Sigmoid colon (tissue), 6 donors: ENCODE measurements at regions not wholly inside any gene's neighbourhood (a gene's known extent, or its start where the extent isn't known, plus 50 kb on each side); places are given as distances from the start of the nearest gene placed in this dataset.

Source experiments
- DNase-seq: peaks from one replicate; pipeline ENCODE4 v3.0.0-alpha.2; 2019
- H3K27ac ChIP-seq, 4 donors: fragments of 200-600 bp; sonication (generic); one replicate each; pipeline ENCODE4 v1.5.1; 2016 to 2019; ENCODE audit warnings: mild to moderate bottlenecking in 1 of 4
- H3K27me3 ChIP-seq, 3 donors: fragments of 200-600 bp; sonication (generic); one replicate each; pipeline ENCODE4 v1.5.1; 2019; ENCODE audit warnings: mild to moderate bottlenecking in 1 of 3
- H3K36me3 ChIP-seq, 4 donors: fragments of 200-600 bp; sonication (generic); one replicate each; pipeline ENCODE4 v1.5.1; 2016 to 2019
- H3K4me1 ChIP-seq, 4 donors: fragments of 200-600 bp; sonication (generic); one replicate each; pipeline ENCODE4 v1.5.1; 2017 to 2019
- H3K4me3 ChIP-seq, 4 donors: fragments of 200-600 bp; sonication (generic); one replicate each; pipeline ENCODE4 v1.5.1; 2017 to 2019; ENCODE audit warnings: mild to moderate bottlenecking in 2 of 4, moderate library complexity in 1 of 4
- H3K9me3 ChIP-seq, 4 donors: fragments of 200-600 bp in 3 of 4; sonication (generic) in 3 of 4; one replicate each; pipeline versions ENCODE4 v1.5.1 to v1.6.1; 2013 to 2019
- EP300 ChIP-seq, 4 donors: sonication (generic); formaldehyde crosslinking; IDR thresholded peaks; one replicate each; pipeline ENCODE4 v1.6.1; 2017; ENCODE audit warnings: antibody characterized with exemption in 4 of 4
- POLR2A ChIP-seq, 2 donors: fragments of 450-650 bp; IDR thresholded peaks; one replicate each; pipeline ENCODE4 v1.6.1; 2016; ENCODE audit warnings: antibody characterized with exemption in 2 of 2, mild to moderate bottlenecking in 2 of 2, moderate library complexity in 2 of 2
- POLR2AphosphoS5 ChIP-seq, 4 donors: sonication (generic); formaldehyde crosslinking; IDR thresholded peaks; one replicate each; pipeline ENCODE4 v1.6.1; 2017; ENCODE audit warnings: antibody characterized with exemption in 4 of 4
- WGBS, 2 donors: extraction: QIAGEN DNeasy Blood & Tissue Kit; methylation state at CpG; one replicate each; pipeline ENCODE4 v1.1.7; 2013; 5-methylcytosine and 5-hydroxymethylcytosine counted together
- intact Hi-C: fragments of 100-400 bp; cut with DNase I; formaldehyde crosslinking; loops from one replicate; pipeline ENCODE4 v1.15.1; 2023
- TF ChIP-seq, protein P1 (sequence below), 4 experiments: fragments of 450-650 bp in 3 of 4; fragments of 200-600 bp in 1 of 4; IDR thresholded peaks; one replicate each; pipeline ENCODE4 v1.5.1; 2016 to 2019; ENCODE audit warnings: antibody characterized with exemption in 4 of 4, mild to moderate bottlenecking in 3 of 4, moderate library complexity in 2 of 4
- donor health status: healthy with polysubstance abuse.
- donor health status: healthy.

DNA sequence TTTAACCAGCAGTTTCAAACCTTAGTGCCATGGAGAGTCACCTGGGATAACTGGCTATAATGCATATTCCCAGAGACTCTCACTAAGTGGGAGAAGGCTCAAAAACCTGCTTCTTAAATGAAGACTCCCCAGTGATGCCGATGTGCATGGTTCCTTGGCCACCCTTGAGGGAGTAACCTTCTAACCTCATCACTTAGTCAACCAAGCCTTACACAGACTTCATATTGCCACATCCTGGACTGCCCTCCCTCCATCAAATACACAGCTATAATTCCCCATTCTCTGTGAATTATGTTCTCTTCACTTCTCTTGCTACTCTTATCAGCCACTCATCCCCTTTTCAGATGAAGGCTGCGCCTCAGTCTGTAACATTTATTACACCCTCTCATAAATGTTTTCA, 462.9 kb upstream of the RGPD4 start:
- TF ChIP-seq POLR2A (IDR thresholded peaks at IDR 0.05) (no peak), EP300 (IDR thresholded peaks at IDR 0.05) (no peak), POLR2AphosphoS5 (IDR thresholded peaks at IDR 0.05) (no peak)
- TF ChIP-seq, protein P1, sequence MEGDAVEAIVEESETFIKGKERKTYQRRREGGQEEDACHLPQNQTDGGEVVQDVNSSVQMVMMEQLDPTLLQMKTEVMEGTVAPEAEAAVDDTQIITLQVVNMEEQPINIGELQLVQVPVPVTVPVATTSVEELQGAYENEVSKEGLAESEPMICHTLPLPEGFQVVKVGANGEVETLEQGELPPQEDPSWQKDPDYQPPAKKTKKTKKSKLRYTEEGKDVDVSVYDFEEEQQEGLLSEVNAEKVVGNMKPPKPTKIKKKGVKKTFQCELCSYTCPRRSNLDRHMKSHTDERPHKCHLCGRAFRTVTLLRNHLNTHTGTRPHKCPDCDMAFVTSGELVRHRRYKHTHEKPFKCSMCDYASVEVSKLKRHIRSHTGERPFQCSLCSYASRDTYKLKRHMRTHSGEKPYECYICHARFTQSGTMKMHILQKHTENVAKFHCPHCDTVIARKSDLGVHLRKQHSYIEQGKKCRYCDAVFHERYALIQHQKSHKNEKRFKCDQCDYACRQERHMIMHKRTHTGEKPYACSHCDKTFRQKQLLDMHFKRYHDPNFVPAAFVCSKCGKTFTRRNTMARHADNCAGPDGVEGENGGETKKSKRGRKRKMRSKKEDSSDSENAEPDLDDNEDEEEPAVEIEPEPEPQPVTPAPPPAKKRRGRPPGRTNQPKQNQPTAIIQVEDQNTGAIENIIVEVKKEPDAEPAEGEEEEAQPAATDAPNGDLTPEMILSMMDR (IDR thresholded peaks at IDR 0.05) = no peak
- Histone ChIP-seq H3K36me3 (no peaks in the 10 kb centered on the region), H3K9me3 (no peaks in the 10 kb centered on the region), H3K27me3 (no peaks in the 10 kb centered on the region), H3K27ac (no peak overlapping the region), H3K4me1 (no peaks in the 10 kb centered on the region), H3K4me3 (no peak overlapping the region)
- WGBS, 2 donors = 56 to 76% methylated on average over 2 of the region's 2 CpGs
- DNase-seq = no peak
- intact Hi-C loops = no loop called here

DNA sequence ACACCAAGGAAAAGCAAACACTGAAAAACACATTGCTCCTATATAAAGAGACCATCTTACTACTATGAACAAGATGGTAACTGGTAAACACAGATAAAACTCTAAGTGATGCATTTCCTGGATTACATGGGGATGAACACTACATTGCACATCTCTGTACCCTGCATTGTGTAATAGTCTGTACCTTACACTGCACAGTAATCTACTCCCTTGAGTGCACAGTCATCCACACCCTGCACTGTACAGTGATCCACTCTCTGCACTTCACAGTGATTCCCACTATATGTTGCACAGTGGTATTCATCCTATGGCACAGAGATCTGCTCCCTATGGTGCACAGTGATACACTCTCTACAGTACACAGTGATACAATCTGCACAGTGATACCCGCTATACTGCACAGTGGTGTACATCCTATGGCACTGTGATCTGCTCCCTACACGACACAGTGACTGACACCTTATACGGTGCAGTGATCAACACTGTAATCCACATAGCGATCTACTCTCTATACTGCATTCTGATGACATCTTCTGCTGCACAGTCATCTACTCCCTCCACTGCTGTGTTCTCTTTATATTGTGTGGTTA, 462.2 kb upstream of the RGPD4 start:
- no peaks in the 10 kb centered on the region for H3K36me3 ChIP-seq
- no peak for DNase-seq
- intact Hi-C loops = no loop called here
- no peaks in the 10 kb centered on the region for H3K27me3 ChIP-seq
- no peaks in the 10 kb centered on the region for H3K9me3 ChIP-seq
- no peak overlapping the region for H3K27ac ChIP-seq
- H3K4me1 ChIP-seq = no peaks in the 10 kb centered on the region
- WGBS, 2 donors = 95 to 96% methylated on average over 4 of the region's 4 CpGs
- TF ChIP-seq POLR2A (IDR thresholded peaks at IDR 0.05) = no peak
- TF ChIP-seq, protein P1 (IDR thresholded peaks at IDR 0.05) = no peak
- no peak overlapping the region for H3K4me3 ChIP-seq

DNA sequence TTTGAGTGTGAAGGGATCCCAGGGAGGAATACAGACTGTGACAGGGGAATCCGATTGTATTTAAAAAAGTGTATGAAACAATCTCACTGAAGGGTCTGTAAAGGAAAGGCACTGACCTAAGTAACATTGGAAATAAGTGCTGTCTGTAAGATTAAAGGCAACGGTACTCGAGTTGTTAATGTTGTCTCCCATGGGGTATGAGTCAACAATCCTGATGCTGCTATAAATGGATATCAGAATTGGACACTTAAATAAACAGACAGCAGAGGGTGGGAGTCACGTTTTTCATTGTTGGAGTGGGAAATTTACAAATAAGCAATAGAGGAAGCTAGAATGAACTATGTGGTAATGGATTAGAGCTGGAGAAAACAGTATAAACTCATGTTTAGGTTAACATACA, 452.4 kb upstream of the RGPD4 start:
- no peaks in the 10 kb centered on the region for H3K27me3 ChIP-seq
- 55 to 62% methylated on average over 4 of the region's 4 CpGs for whole genome bisulfite sequencing, 2 donors

DNA sequence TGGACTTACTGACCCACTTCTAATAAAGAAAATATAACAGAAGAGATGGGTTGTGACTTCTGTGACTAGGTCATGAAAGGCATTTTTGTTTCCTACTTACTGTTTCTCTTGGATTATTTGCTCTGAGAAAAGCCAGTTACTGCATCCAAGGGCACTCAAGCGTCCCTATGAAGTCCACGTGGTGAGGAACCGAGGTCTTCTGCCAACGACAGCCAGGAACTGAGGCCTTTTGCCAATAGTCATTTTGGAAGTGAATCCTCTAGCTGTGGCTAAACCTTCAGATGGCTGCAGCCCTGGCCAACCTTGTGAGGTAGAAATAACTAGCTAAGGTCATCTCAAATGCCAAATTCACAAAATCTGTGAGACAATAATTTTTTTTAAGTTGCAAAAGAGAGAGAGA, 449.8 kb upstream of the RGPD4 start:
- H3K4me1 ChIP-seq = no peaks in the 10 kb centered on the region
- H3K36me3 ChIP-seq = no peaks in the 10 kb centered on the region
- no peaks in the 10 kb centered on the region for H3K9me3 ChIP-seq
- H3K27ac ChIP-seq = no peak overlapping the region
- no peak for DNase-seq
- TF ChIP-seq EP300 (IDR thresholded peaks at IDR 0.05) = no peak
- no peak for TF ChIP-seq POLR2A (IDR thresholded peaks at IDR 0.05)
- no peak for TF ChIP-seq POLR2AphosphoS5 (IDR thresholded peaks at IDR 0.05)
- TF ChIP-seq, protein P1 (IDR thresholded peaks at IDR 0.05) = no peak
- intact Hi-C loops = no loop called here
- no peaks in the 10 kb centered on the region for H3K27me3 ChIP-seq
- H3K4me3 ChIP-seq = no peak overlapping the region
- WGBS, 2 donors = 79% methylated on average over 4 of the region's 4 CpGs

More for the DNA sequence above, 452.4 kb upstream of the RGPD4 start:
- H3K36me3 ChIP-seq = no peaks in the 10 kb centered on the region
- no peak for DNase-seq
- TF ChIP-seq EP300 (IDR thresholded peaks at IDR 0.05) = no peak
- no peak for TF ChIP-seq POLR2A (IDR thresholded peaks at IDR 0.05)
- no peak for TF ChIP-seq POLR2AphosphoS5 (IDR thresholded peaks at IDR 0.05)
- TF ChIP-seq, protein P1 (IDR thresholded peaks at IDR 0.05) = no peak
- H3K4me3 ChIP-seq = no peak overlapping the region
- peaks cover 0 to 4% (median 0%) of the 10 kb centered on the region in 4 donors for H3K9me3 ChIP-seq
- H3K4me1 ChIP-seq = no peaks in the 10 kb centered on the region
- intact Hi-C loops = no loop called here
- H3K27ac ChIP-seq = no peak overlapping the region

DNA sequence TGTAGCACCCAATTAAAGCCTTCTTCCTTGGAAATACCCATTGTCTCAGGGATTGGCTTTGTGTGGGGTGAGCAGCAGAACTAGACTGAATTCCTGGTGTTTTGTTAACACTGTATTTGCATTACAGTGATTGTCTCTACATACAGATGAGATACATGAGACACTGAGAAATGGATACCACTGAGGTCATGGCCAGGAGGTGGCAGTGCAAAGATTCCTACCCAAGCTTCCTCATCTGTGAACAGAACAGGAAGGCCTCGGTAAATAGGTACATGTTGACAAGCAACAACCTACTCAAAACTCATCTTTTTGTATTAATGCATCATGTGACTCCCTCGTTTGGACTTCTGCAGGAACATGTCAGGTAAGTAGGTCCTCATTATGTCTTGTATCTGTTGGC, 445.8 kb upstream of the RGPD4 start:
- no peak for DNase-seq
- no peaks in the 10 kb centered on the region for H3K4me1 ChIP-seq
- intact Hi-C loops = no loop called here
- no peaks in the 10 kb centered on the region for H3K27me3 ChIP-seq
- H3K9me3 ChIP-seq = no peaks in the 10 kb centered on the region
- WGBS, 2 donors = 60 to 80% methylated on average over 2 of the region's 2 CpGs
- TF ChIP-seq, protein P1 (IDR thresholded peaks at IDR 0.05) = no peak
- no peak for TF ChIP-seq POLR2A (IDR thresholded peaks at IDR 0.05)
- TF ChIP-seq EP300 (IDR thresholded peaks at IDR 0.05) = no peak
- no peak for TF ChIP-seq POLR2AphosphoS5 (IDR thresholded peaks at IDR 0.05)
- no peak overlapping the region for H3K4me3 ChIP-seq
- H3K27ac ChIP-seq = no peak overlapping the region
- H3K36me3 ChIP-seq = no peaks in the 10 kb centered on the region
